Peyer's patch (tissue), 4 donors: ENCODE measurements at regions not wholly inside any gene's neighbourhood (a gene's known extent, or its start where the extent isn't known, plus 50 kb on each side); places are given as distances from the start of the nearest gene placed in this dataset.

ENCODE experiments used
- DNase-seq, 3 donors: peaks; one replicate each; pipeline ENCODE4 v3.0.0-alpha.2; 2017 to 2019
- H3K27ac ChIP-seq, 4 donors: fragments of 200-600 bp; sonication (generic); one replicate each; pipeline ENCODE4 v1.5.1; 2016 to 2019
- H3K27me3 ChIP-seq, 2 donors: fragments of 200-600 bp; sonication (generic); one replicate each; pipeline ENCODE4 v1.5.1; 2019
- H3K36me3 ChIP-seq, 3 donors: fragments of 200-600 bp; sonication (generic); one replicate each; pipeline ENCODE4 v1.5.1; 2016 to 2019
- H3K4me1 ChIP-seq, 4 donors: fragments of 200-600 bp; sonication (generic); one replicate each; pipeline ENCODE4 v1.5.1; 2016 to 2019
- H3K4me3 ChIP-seq, 4 donors: fragments of 200-600 bp; sonication (generic); 1 replicate in 3 of 4; 2 replicates in 1 of 4; pipeline ENCODE4 v1.5.1; 2016 to 2019; ENCODE audit warnings: mild to moderate bottlenecking in 1 of 4
- H3K9me3 ChIP-seq, 4 donors: fragments of 200-600 bp; sonication (generic); one replicate each; pipeline ENCODE4 v1.5.1; 2016 to 2019; ENCODE audit warnings: mild to moderate bottlenecking in 1 of 4
- POLR2A ChIP-seq, 2 donors: fragments of 450-650 bp; IDR thresholded peaks; one replicate each; pipeline ENCODE4 v1.5.1; 2017; ENCODE audit warnings: antibody characterized with exemption in 2 of 2, mild to moderate bottlenecking in 2 of 2, moderate library complexity in 2 of 2
- TF ChIP-seq, protein P1 (sequence below), 6 experiments: fragments of 450-650 bp in 4 of 6; fragments of 200-600 bp in 2 of 6; sonication (generic) in 1 of 6; IDR thresholded peaks; one replicate each; pipeline ENCODE4 v1.5.1; 2017 to 2019; ENCODE audit warnings: antibody characterized with exemption in 6 of 6, mild to moderate bottlenecking in 3 of 6, moderate library complexity in 1 of 6

DNA sequence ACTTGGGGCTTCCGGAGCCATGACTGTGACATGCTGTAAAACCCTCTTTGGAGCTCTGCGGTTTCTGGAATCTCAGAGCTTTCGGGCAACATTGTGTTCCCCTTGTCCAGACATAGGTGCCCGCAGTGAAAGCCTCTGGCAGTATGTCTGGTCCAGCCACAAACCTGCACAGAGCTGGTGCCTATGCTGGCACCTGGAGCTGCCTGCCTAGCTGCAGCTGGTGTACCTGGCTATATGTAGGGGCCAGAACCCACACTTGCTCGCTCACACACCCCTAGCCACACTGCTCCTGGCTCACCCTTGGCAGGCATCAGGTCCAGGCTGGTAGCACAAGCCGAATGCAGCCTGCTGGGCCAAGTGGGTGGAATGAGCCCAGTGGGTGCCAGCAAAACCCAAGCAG, 861.1 kb downstream of the FLRT2 start:
- Histone ChIP-seq H3K27me3 (no peaks in the 10 kb centered on the region), H3K4me1 (no peaks in the 10 kb centered on the region), H3K36me3 (no peaks in the 10 kb centered on the region), H3K9me3 (no peaks in the 10 kb centered on the region), H3K27ac (no peak overlapping the region), H3K4me3 (no peak overlapping the region)
- TF ChIP-seq POLR2A (IDR thresholded peaks at IDR 0.05), result no peak
- TF ChIP-seq, protein P1, sequence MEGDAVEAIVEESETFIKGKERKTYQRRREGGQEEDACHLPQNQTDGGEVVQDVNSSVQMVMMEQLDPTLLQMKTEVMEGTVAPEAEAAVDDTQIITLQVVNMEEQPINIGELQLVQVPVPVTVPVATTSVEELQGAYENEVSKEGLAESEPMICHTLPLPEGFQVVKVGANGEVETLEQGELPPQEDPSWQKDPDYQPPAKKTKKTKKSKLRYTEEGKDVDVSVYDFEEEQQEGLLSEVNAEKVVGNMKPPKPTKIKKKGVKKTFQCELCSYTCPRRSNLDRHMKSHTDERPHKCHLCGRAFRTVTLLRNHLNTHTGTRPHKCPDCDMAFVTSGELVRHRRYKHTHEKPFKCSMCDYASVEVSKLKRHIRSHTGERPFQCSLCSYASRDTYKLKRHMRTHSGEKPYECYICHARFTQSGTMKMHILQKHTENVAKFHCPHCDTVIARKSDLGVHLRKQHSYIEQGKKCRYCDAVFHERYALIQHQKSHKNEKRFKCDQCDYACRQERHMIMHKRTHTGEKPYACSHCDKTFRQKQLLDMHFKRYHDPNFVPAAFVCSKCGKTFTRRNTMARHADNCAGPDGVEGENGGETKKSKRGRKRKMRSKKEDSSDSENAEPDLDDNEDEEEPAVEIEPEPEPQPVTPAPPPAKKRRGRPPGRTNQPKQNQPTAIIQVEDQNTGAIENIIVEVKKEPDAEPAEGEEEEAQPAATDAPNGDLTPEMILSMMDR (IDR thresholded peaks at IDR 0.05), result no peak
- no peak for DNase-seq

DNA sequence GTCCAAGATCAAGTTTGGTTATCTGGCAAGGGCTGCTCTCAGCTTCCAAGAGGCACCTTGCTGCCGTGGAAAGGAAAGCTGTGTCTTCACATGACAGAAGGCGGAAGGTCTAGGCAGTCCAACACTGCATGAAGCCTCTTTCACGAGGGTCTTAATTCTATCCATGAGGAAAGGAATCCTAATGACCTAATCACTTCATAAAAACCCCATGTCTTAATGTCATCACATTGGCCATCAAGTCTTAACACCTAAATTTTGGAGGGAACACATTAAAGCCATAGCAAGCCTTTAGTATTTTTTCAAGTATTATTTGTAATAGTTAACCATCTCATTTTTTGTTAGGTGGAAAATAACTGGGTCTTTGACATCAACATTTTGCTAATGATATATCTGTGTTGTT, 858.3 kb downstream of the FLRT2 start:
- no peak for DNase-seq
- Histone ChIP-seq H3K27ac (no peak overlapping the region), H3K27me3 (no peaks in the 10 kb centered on the region), H3K9me3 (no peaks in the 10 kb centered on the region), H3K4me3 (no peak overlapping the region), H3K4me1 (no peaks in the 10 kb centered on the region), H3K36me3 (no peaks in the 10 kb centered on the region)
- no peak for TF ChIP-seq POLR2A (IDR thresholded peaks at IDR 0.05)
- TF ChIP-seq, protein P1 (IDR thresholded peaks at IDR 0.05), result no peak

DNA sequence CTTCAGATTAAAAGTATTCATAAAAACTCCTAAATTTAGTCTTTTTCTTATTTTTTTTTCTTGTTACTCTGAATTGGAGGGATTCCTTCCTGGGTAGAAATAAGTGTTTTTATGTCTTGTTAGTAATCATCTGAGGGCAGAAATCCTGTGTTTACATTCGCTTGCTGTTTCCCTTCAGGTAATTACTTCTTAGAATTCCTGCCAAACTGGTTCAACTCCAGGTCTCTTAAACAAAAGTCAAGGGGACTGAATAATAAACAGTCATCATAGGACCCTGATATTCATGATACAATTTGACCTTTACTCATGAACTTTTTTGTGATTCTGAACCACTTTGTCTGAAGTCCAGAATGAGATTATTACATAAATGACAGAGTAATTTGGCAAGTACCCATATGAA, 843.9 kb downstream of the FLRT2 start:
- TF ChIP-seq, protein P1 (IDR thresholded peaks at IDR 0.05), result no peak
- TF ChIP-seq POLR2A (IDR thresholded peaks at IDR 0.05), result no peak
- Histone ChIP-seq H3K4me1 (no peaks in the 10 kb centered on the region), H3K36me3 (no peaks in the 10 kb centered on the region), H3K4me3 (no peak overlapping the region), H3K27me3 (no peaks in the 10 kb centered on the region), H3K27ac (no peak overlapping the region), H3K9me3 (peaks cover 0 to 7% (median 0%) of the 10 kb centered on the region in 4 donors)
- DNase-seq, result no peak

DNA sequence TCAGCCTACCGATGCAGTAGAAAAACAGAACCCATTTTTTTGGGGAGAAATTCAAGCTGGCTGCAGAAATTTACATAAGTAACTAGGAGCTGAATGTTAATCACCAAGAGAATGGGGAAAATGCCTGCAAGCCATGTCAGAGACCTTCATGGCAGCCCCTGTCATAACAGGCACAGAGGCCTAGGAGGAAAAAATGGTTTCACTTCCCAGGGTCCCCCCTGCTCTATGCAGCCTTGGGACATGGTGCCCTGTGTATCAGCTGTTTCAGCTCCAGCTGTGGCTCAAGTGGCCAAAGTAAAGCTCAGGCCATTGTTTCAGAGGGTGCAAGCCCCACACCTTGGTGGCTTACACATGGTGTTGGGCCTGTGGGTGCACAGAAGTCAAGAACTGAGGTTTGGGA, 842.5 kb downstream of the FLRT2 start:
- no peak overlapping the region for H3K27ac ChIP-seq
- H3K4me1 ChIP-seq, result no peaks in the 10 kb centered on the region
- no peak for TF ChIP-seq POLR2A (IDR thresholded peaks at IDR 0.05)
- TF ChIP-seq, protein P1 (IDR thresholded peaks at IDR 0.05), result no peak
- H3K9me3 ChIP-seq, result peaks cover 0 to 7% (median 0%) of the 10 kb centered on the region in 4 donors
- H3K36me3 ChIP-seq, result no peaks in the 10 kb centered on the region
- H3K27me3 ChIP-seq, result no peaks in the 10 kb centered on the region
- no peak overlapping the region for H3K4me3 ChIP-seq
- no peak for DNase-seq

DNA sequence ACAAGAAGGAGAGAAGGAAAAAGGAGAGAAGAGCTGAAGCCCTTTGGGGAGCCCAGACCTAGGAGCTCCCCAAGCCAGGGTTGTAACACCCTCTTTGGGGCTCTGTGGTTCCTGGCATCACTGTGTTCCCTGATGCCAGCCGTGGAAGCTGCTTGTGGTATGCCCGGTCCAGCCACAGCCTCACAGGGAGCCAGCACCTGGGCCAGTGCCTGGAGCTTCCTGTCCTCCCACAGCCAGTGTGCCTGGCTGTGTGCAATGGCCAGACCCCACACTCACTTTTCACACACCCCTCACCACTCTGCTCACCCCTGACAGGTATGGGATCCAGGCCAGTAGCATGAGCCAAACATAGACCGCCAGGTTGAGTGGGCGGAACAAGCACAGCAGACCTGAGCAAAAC, 834.7 kb downstream of the FLRT2 start:
- H3K9me3 ChIP-seq, result peaks cover 0 to 6% (median 0%) of the 10 kb centered on the region in 4 donors
- no peaks in the 10 kb centered on the region for H3K36me3 ChIP-seq
- H3K4me1 ChIP-seq, result no peaks in the 10 kb centered on the region
- TF ChIP-seq POLR2A (IDR thresholded peaks at IDR 0.05), result no peak
- TF ChIP-seq, protein P1 (IDR thresholded peaks at IDR 0.05), result no peak
- no peaks in the 10 kb centered on the region for H3K27me3 ChIP-seq
- no peak overlapping the region for H3K4me3 ChIP-seq
- H3K27ac ChIP-seq, result no peak overlapping the region
- no peak for DNase-seq

DNA sequence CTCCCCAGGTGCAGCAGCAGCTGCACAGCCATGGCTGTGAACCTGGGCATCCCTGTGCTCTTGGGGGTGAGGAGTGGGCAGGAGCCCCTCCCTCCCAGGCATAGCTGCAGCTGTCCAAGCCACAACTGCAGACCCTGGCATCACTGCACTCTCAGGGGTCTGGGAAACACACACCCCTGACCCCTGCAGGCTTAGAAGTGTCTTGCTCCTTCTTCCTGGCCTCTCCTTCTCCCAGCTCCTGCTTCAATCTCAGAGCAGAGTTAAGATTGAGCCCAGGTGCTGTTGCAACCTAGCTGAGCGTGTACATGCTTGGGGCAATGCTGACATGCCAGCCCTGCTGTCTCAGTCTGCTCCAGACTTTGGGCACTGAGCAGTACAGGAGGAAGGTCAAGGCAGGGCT, 833.6 kb downstream of the FLRT2 start:
- TF ChIP-seq POLR2A (IDR thresholded peaks at IDR 0.05), result no peak
- TF ChIP-seq, protein P1 (IDR thresholded peaks at IDR 0.05), result no peak
- Histone ChIP-seq H3K9me3 (peaks cover 0 to 6% (median 0%) of the 10 kb centered on the region in 4 donors), H3K4me3 (no peak overlapping the region), H3K27ac (no peak overlapping the region), H3K36me3 (no peaks in the 10 kb centered on the region), H3K27me3 (no peaks in the 10 kb centered on the region), H3K4me1 (no peaks in the 10 kb centered on the region)
- DNase-seq, result no peak
